RWPE1 (cell line): ENCODE measurements at regions not wholly inside any gene's neighbourhood (a gene's known extent, or its start where the extent isn't known, plus 50 kb on each side); places are given as distances from the start of the nearest gene placed in this dataset.

Experiments
- CTCF ChIA-PET: fragments of 350-600 bp; sonication (Branson Sonifier 250); formaldehyde crosslinking; extraction: SDS; loops from one replicate; lab custom pipeline; 2021; lab: Yijun Ruan, JAX
- POLR2A ChIA-PET: fragments of 400-600 bp; formaldehyde crosslinking; extraction: SDS; loops from one replicate; lab custom pipeline; 2020; ENCODE audit warnings: antibody characterized with exemption; ENCODE audit not compliant: low non-redundant PET; lab: Yijun Ruan, JAX
- DNase-seq: peaks from one replicate; pipeline ENCODE4 v3.0.0; 2012; ENCODE audit warnings: low spot score
- H3K27ac ChIP-seq: fragments of 450-650 bp; 2 replicates; pipeline ENCODE4 v1.5.1; 2017
- CTCF ChIP-seq: fragments of 450-650 bp; conservative IDR thresholded peaks from 2 replicates; pipeline ENCODE4 v1.5.1; 2017; ENCODE audit warnings: low read depth, mild to moderate bottlenecking

GRCh38 chr5:25881318-25882036, 1156.9 kb downstream of the CDH9 start:
- no peak overlapping the region for H3K27ac ChIP-seq
- no peak for DNase-seq
- TF ChIP-seq CTCF, result no peak
- ChIA-PET CTCF (interaction anchor here (0.6 to 0.7 kb wide), 3 partner anchors 18 to 1896 kb away, joined by 3 to 8 read pairs (median 6); no protein-coding TSS in a partner anchor), POLR2A (no interaction called here)

- POLR2A ChIA-PET, result no interaction called here
- CTCF ChIA-PET, result no interaction called here
Observed at GRCh38 chr5:25863811-25864210, 1174.6 kb downstream of the CDH9 start.

GRCh38 chr5:25862276-25862675, 1176.1 kb downstream of the CDH9 start:
- ChIA-PET POLR2A (no interaction called here), CTCF (interaction anchor here (0.6 to 0.7 kb wide), 3 partner anchors 32 to 1703 kb away, joined by 3 to 5 read pairs (median 3); no protein-coding TSS in a partner anchor)
- TF ChIP-seq CTCF, result no peak
- no peak for DNase-seq
- no peak overlapping the region for H3K27ac ChIP-seq

More at GRCh38 chr5:25863811-25864210, 1174.6 kb downstream of the CDH9 start:
- no peak overlapping the region for H3K27ac ChIP-seq
- DNase-seq, result no peak
- no peak for TF ChIP-seq CTCF

GRCh38 chr5:25858019-25858418, 1180.4 kb downstream of the CDH9 start:
- ChIA-PET POLR2A (no interaction called here), CTCF (interaction anchor here (0.5 kb wide), 1 partner anchor 11 kb away, joined by 3 read pairs; no protein-coding TSS in a partner anchor)
- no peak for DNase-seq
- no peak overlapping the region for H3K27ac ChIP-seq
- TF ChIP-seq CTCF, result peak; percentile 21; the same call in 1 of the 2 replicates

GRCh38 chr5:25851301-25851700, 1187.1 kb downstream of the CDH9 start:
- POLR2A ChIA-PET, result no interaction called here
- DNase-seq, result no peak
- no peak overlapping the region for H3K27ac ChIP-seq
- CTCF ChIA-PET, result interaction anchor here (0.9 kb wide), 1 partner anchor 13 kb away, joined by 3 read pairs; no protein-coding TSS in a partner anchor
- TF ChIP-seq CTCF, result no peak

GRCh38 chr5:25850581-25850980, 1187.8 kb downstream of the CDH9 start:
- peak; percentile 41 for DNase-seq
- ChIA-PET CTCF (interaction anchor here (0.9 kb wide), 1 partner anchor 13 kb away, joined by 3 read pairs; no protein-coding TSS in a partner anchor), POLR2A (no interaction called here)
- no peak for TF ChIP-seq CTCF
- H3K27ac ChIP-seq, result no peak overlapping the region
